K562 (cell line): ENCODE measurements at regions not wholly inside any gene's neighbourhood (a gene's known extent, or its start where the extent isn't known, plus 50 kb on each side); places are given as distances from the start of the nearest gene placed in this dataset.

ENCODE experiments used
- ATAC-seq: fragments of 200-7000 bp; cut with Tn5 transposase; 3 replicates; pipeline ENCODE4 v1.9.1; 2020; ENCODE audit warnings: moderate library complexity
- BruUV-seq: library from RNA; stranded (reverse); fragments of 400-500 nt; replicated peaks from 2 replicates; lab custom pipeline; 2021; lab: Mats Ljungman, UMichigan
- CTCF ChIA-PET: fragments of 300-600 bp; formaldehyde crosslinking; extraction: SDS; loops from one replicate; lab custom pipeline; 2021; ENCODE audit warnings: low intra/inter-chr PET ratio; lab: Yijun Ruan, JAX
- POLR2A ChIA-PET: fragments of 300-600, 350-650 bp; sonication (Branson Sonifier 250); formaldehyde crosslinking; extraction: SDS; loops from one replicate; lab custom pipeline; 2021; ENCODE audit warnings: antibody characterized with exemption, inconsistent platforms; lab: Yijun Ruan, JAX
- DNase-seq, 4 experiments: peaks; one replicate each; pipeline versions ENCODE4 v3.0.0 to v3.0.0-alpha.2; 2011 to 2018; ENCODE audit warnings: low spot score in 3 of 4, mixed read lengths in 3 of 4; ENCODE audit errors: extremely low read depth in 1 of 4
- FAIRE-seq: peaks from 2 replicates; lab custom pipeline; 2011; peaks lifted over from hg19 to GRCh38; lab: Jason Lieb, UNC
- H2AFZ ChIP-seq: 2 replicates; pipeline ENCODE4 v1.6.0; 2011; ENCODE audit warnings: low read depth, low read length, control low read depth, inconsistent platforms
- H3K27ac ChIP-seq: fragments of 200-600 bp; 3 replicates; pipeline ENCODE4 v1.8.0; 2011; ENCODE audit warnings: low read depth, mild to moderate bottlenecking, control low read depth, inconsistent platforms, low read length, moderate library complexity, mixed read lengths; ENCODE audit errors: extremely low read depth
- H3K27me3 ChIP-seq, 2 experiments: fragments of 300-600 bp in 1 of 2; 2 replicates in 1 of 2; 3 replicates in 1 of 2; pipeline versions ENCODE4 v1.6.0 to v1.8.0; 2011; ENCODE audit warnings: inconsistent platforms in 2 of 2, low read length in 2 of 2, mild to moderate bottlenecking in 1 of 2, mixed read lengths in 1 of 2, moderate library complexity in 1 of 2; ENCODE audit not compliant: control insufficient read depth in 2 of 2, insufficient read depth in 2 of 2
- H3K36me3 ChIP-seq: fragments of 300-600 bp; 3 replicates; pipeline ENCODE4 v1.8.0; 2011; ENCODE audit warnings: mild to moderate bottlenecking, low read length, inconsistent platforms; ENCODE audit not compliant: control insufficient read depth, insufficient read depth
- H3K4me1 ChIP-seq, 2 experiments: fragments of 200-600 bp in 1 of 2; replicated peaks in 1 of 2; 2 replicates in 1 of 2; 3 replicates in 1 of 2; pipeline versions ENCODE4 v1.5.1 to v1.8.0; 2011; ENCODE audit warnings: inconsistent platforms in 2 of 2, low read length in 2 of 2, mild to moderate bottlenecking in 1 of 2, mixed read lengths in 1 of 2, moderate library complexity in 1 of 2; ENCODE audit not compliant: control insufficient read depth in 2 of 2, insufficient read depth in 2 of 2
- H3K4me2 ChIP-seq: 2 replicates; pipeline ENCODE4 v1.6.1; 2011; ENCODE audit warnings: low read length, control low read depth, inconsistent platforms, mixed read lengths; ENCODE audit not compliant: insufficient read depth
- H3K4me3 ChIP-seq: fragments of 200-600 bp; sonication (generic), shearing (Covaris generic); 2 replicates; pipeline ENCODE4 v1.5.1; 2016; ENCODE audit warnings: control low read depth, inconsistent platforms
- H3K79me2 ChIP-seq: fragments of 200-600 bp; 3 replicates; pipeline ENCODE4 v1.8.0; 2011; ENCODE audit warnings: low read length, inconsistent platforms; ENCODE audit not compliant: control insufficient read depth, insufficient read depth
- H3K9ac ChIP-seq, 2 experiments: 2 replicates each; pipeline versions ENCODE4 v1.6.0 to v1.6.1; 2011; ENCODE audit warnings: low read depth in 2 of 2, low read length in 2 of 2, control low read depth in 1 of 2, inconsistent platforms in 1 of 2, mild to moderate bottlenecking in 1 of 2, mixed read lengths in 1 of 2; ENCODE audit not compliant: insufficient read depth in 1 of 2
- H3K9me1 ChIP-seq: one replicate; pipeline ENCODE4 v1.6.0; 2011; ENCODE audit warnings: inconsistent platforms, mild to moderate bottlenecking, low read length, moderate library complexity; ENCODE audit not compliant: control insufficient read depth, insufficient read depth
- H3K9me3 ChIP-seq: replicated peaks from 2 replicates; pipeline ENCODE4 v1.5.1; 2011; ENCODE audit warnings: low read depth, low read length, inconsistent platforms; ENCODE audit not compliant: control insufficient read depth, insufficient read depth
- H4K20me1 ChIP-seq: replicated peaks from 2 replicates; pipeline ENCODE4 v1.6.1; 2011; ENCODE audit warnings: low read length, inconsistent platforms, mixed read lengths; ENCODE audit not compliant: control insufficient read depth, insufficient read depth
- BACH1 ChIP-seq: fragments of 200-800 bp; sonication (Bioruptor generic); IDR thresholded peaks from 2 replicates; pipeline ENCODE4 v1.6.1; 2016; ENCODE audit warnings: missing genetic modification characterization, missing compliant biosample characterization
- CHCHD3 ChIP-seq: fragments of 250-450 bp; sonication (Bioruptor Pico); IDR thresholded peaks from 2 replicates; pipeline ENCODE4 v2.1.2; 2022; ENCODE audit warnings: mild to moderate bottlenecking
- CREB3 ChIP-seq: fragments of 450-650 bp; conservative IDR thresholded peaks from 2 replicates; pipeline ENCODE4 v1.6.1; 2016; ENCODE audit warnings: missing genetic modification characterization, low read depth, mild to moderate bottlenecking, missing compliant biosample characterization, moderate library complexity
- ETS2 ChIP-seq: IDR thresholded peaks from 2 replicates; pipeline ENCODE4 v1.6.1; 2016; ENCODE audit warnings: borderline replicate concordance, missing genetic modification characterization, mild to moderate bottlenecking, moderate library complexity, missing compliant biosample characterization; ENCODE audit not compliant: poor library complexity, severe bottlenecking
- ID3 ChIP-seq, 2 experiments: fragments of 250-450 bp in 1 of 2; fragments of 450-650 bp in 1 of 2; sonication (Bioruptor Pico) in 1 of 2; IDR thresholded peaks; 2 replicates each; pipeline versions ENCODE4 v1.6.1 to v1.8.0; 2016 to 2021; ENCODE audit warnings: mild to moderate bottlenecking in 2 of 2, moderate library complexity in 2 of 2, missing compliant biosample characterization in 1 of 2, missing genetic modification characterization in 1 of 2
- JUNB ChIP-seq: fragments of 450-650 bp; formaldehyde crosslinking; conservative IDR thresholded peaks from 2 replicates; pipeline ENCODE4 v1.4.0; 2020; ENCODE audit warnings: mild to moderate bottlenecking
- SAP30 ChIP-seq: fragments of 200-600 bp; sonication (generic); IDR thresholded peaks from 2 replicates; pipeline ENCODE4 v1.6.1; 2012; ENCODE audit warnings: borderline replicate concordance, low read depth, mild to moderate bottlenecking, moderate library complexity, low read length, control low read depth, inconsistent platforms; ENCODE audit not compliant: insufficient read depth, poor library complexity, severe bottlenecking
- TCF7 ChIP-seq: sonication (generic); IDR thresholded peaks from 2 replicates; pipeline ENCODE4 v1.6.1; 2016; ENCODE audit warnings: antibody characterized with exemption, borderline replicate concordance
- TRIM25 ChIP-seq: fragments of 450-650 bp; IDR thresholded peaks from 2 replicates; pipeline ENCODE4 v1.7.0; 2016; ENCODE audit warnings: borderline replicate concordance
- TSC22D4 ChIP-seq: fragments of 450-650 bp; IDR thresholded peaks from 2 replicates; pipeline ENCODE4 v1.6.1; 2016; ENCODE audit warnings: missing genetic modification characterization, missing biosample characterization, control low read depth
- WGBS: fragments of 100-300 bp; shearing (Covaris generic); methylation state at CpG from one replicate; pipeline ENCODE4 v1.1.6; 2016; ENCODE audit warnings: low coverage, mixed read lengths; ENCODE audit not compliant: insufficient coverage; ENCODE audit errors: missing lambda C conversion rate; 5-methylcytosine and 5-hydroxymethylcytosine counted together
- in situ Hi-C: fragments of 300-500 bp; cut with MboI; formaldehyde crosslinking; loops from 4 replicates; pipeline ENCODE4 v1.15.0; 2018; ENCODE audit warnings: inconsistent platforms, mixed read lengths
- intact Hi-C: fragments of 100-400 bp; cut with micrococcal nuclease; formaldehyde crosslinking; loops from 2 replicates; pipeline ENCODE4 v1.14.2; 2022
- TF ChIP-seq, protein P1 (sequence below): fragments of 200-800 bp; sonication (Bioruptor generic); IDR thresholded peaks from 2 replicates; pipeline ENCODE4 v1.6.1; 2017; ENCODE audit warnings: missing genetic modification characterization, missing compliant biosample characterization

DNA sequence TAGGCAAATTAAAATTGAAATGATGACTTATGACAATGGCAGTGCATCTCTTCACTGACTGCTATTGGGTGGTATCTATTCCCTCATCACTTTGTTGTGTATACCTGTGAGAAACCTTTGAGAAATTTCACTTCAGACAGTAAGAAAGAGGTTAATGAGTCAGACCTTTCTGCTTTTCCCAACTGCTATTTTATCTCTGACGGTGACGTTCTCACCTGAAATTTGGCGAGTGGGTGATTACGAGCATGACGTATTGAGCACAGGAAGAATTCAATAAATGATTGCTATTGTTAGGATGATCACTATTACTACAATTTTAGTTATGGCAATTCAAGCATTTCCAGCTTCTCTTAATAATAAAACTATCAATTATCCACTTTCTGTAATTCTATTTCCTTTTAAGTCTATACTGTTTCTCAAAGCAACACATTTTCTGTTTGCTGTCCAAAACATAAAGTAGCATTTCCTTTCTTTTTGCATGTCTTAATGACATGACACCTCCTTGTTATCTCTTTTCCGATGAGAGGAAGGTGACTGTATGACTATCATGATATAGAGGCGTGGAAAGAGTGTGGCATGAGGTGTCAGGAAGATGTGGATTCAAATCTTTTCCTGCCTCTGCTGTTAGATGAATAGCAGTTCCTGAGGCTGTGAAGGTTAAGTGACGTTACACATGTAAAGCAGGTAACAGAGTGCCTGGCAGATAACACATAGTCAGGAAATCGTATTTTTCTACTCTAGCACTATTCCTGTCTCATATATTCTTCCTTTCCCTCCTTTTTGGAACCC, 504.9 kb upstream of the SEMA6D start (continued):
- TF ChIP-seq CREB3 (tag) (no peak), BACH1 (tag) (no peak), TCF7 (no peak), JUNB (CRISPR knock-in tag) (no peak)
- TF ChIP-seq, protein P1, sequence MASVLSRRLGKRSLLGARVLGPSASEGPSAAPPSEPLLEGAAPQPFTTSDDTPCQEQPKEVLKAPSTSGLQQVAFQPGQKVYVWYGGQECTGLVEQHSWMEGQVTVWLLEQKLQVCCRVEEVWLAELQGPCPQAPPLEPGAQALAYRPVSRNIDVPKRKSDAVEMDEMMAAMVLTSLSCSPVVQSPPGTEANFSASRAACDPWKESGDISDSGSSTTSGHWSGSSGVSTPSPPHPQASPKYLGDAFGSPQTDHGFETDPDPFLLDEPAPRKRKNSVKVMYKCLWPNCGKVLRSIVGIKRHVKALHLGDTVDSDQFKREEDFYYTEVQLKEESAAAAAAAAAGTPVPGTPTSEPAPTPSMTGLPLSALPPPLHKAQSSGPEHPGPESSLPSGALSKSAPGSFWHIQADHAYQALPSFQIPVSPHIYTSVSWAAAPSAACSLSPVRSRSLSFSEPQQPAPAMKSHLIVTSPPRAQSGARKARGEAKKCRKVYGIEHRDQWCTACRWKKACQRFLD (CRISPR knock-in tag) = no peak

- in situ Hi-C loops = no loop called here
- no TSS peak for BruUV-seq
These were observed 503.4 kb upstream of the SEMA6D start for GRCh38 chr15:47213883-47214282.

More at GRCh38 chr15:47213883-47214282, 503.4 kb upstream of the SEMA6D start:
- Histone ChIP-seq H3K36me3 (no peaks in the 10 kb centered on the region), H3K27me3 (no peaks in the 10 kb centered on the region), H3K27ac (no peak overlapping the region), H3K9me3 (no peaks in the 10 kb centered on the region), H3K4me1 (no peaks in the 10 kb centered on the region), H3K9ac (no peak overlapping the region), H3K4me2 (no peak overlapping the region), H3K9me1 (no peaks in the 10 kb centered on the region), H4K20me1 (no peaks in the 10 kb centered on the region), H3K79me2 (no peaks in the 10 kb centered on the region), H3K4me3 (no peak overlapping the region), H2AFZ (no peak overlapping the region)
- ATAC-seq (no peak), FAIRE-seq (no peak), DNase-seq (no peak)
- ChIA-PET CTCF (no interaction called here), POLR2A (no interaction called here)
- intact Hi-C loops = no loop called here
- no peak for TF ChIP-seq SAP30
- no peak for TF ChIP-seq TSC22D4 (tag)
- TF ChIP-seq TRIM25 = no peak
- TF ChIP-seq ETS2 (tag) = no peak
- no peak for TF ChIP-seq ID3 (CRISPR knock-in tag; IDR thresholded peaks at IDR 0.05)
- no peak for TF ChIP-seq ID3 (tag; IDR thresholded peaks at IDR 0.05)
- no peak for TF ChIP-seq CHCHD3 (CRISPR knock-in tag)
- WGBS = 0% methylated on average over 6 of the region's 6 CpGs
